Activated CD4-positive, alpha-beta T cell treated with anti-CD3 and anti-CD28 coated beads for 48 hours (primary cell): ENCODE measurements at regions not wholly inside any gene's neighbourhood (a gene's known extent, or its start where the extent isn't known, plus 50 kb on each side); places are given as distances from the start of the nearest gene placed in this dataset.

ENCODE experiments used
- DNase-seq: peaks from one replicate; pipeline ENCODE4 v3.0.0-alpha.2; 2020

DNA sequence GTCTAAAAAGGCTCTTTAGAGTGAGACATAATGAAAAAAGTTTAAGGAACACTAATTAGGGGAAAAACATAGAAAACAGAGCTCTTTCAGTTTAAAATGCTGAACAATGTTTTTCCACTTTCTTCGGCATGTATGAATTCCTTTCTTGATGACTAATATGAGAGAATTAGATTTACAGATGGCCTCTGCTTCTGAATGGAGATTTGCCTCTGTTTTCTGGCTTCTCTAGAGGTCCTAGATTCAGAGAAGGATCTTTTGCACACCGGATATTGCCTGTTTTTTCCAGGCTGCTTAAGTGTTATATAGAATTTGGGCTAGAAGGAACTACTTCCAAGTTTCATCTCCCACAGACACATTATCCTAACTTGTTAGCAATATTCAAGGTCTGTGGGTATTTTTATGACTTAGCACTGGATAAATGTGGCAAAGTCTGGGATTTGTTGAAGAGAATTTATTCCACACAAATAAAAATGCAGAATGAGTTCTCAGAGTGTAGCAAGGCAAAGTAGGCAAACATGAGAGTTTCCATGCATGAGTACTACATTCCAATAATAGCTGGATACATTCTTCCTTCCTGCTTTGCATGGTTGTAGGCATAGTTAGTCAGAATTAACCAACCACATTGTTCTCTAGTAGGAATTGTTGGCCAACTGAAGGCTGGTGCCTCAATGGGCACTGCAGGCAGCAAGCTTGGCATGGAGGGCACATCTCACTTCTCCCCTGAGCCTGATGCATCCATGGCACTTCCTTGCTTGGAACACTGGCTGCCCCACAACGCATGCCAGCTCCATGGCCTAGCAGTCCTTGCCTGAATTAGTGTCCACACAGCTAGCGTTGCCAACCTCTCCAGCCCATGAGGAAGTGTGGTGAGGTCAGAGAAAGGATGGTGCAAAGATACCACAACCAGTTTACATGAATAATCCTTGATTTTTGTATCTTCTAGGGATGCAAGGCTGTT is 224.2 kb downstream of the CLIC5 start:
- no peak for DNase-seq

DNA sequence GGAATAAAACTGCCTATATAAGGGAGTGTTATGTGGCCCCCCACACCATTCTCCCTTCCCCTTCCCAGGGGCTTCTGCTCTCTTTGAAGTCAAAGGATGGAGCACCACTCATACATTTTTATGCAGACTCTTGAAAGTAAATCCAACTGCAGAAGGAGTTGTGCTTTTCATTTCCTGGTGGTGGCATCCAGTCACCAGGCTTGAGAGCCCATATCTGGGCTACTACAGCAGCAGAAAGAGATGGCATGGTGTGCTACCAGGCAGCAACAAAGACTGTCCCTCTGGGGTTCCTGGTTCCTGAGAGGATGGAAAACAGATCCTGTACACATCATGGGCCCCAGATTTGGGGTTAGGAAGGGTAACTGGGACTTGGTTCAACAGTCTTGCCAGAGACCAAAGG is 226.4 kb downstream of the CLIC5 start:
- no peak for DNase-seq

DNA sequence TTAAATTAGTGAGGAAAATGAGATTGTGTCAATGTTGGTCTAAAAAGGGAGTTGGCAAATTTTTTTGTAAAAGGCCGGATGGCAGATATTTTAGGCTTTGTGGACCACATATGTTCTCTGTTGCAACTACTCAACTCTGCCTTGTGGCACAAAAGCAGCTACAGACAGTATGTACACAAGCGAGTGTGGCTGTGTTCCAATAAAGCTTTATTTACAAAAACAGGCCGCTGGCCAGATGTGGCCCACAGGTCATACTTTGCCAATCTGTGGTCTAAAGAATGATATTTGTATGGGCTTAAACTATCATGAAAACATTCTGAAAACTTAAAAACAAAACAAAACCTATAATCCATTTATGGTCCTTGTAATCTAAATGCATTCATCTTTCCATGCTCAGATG is 228.3 kb downstream of the CLIC5 start:
- no peak for DNase-seq

DNA sequence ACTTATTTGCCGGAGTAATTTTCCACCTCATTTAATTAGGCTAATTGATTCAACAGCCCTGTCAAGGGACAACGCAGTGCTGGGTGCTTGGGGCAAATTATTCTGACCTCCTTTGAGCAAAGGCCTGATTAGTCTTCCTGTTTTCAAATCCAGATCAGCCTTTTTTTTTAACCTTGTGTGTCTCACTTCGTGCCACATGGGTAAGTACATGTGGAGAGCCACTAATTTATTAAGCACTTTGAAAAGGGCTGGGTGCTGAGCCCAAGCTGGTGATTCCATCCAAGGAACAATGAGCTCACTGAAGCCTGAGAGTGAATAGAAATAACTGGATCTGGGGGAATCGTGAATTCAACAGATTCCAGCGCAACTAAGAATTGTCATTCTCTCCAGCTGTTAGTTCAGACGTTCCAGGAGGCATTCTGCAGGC is 229.3 kb downstream of the CLIC5 start:
- DNase-seq, result no peak

DNA sequence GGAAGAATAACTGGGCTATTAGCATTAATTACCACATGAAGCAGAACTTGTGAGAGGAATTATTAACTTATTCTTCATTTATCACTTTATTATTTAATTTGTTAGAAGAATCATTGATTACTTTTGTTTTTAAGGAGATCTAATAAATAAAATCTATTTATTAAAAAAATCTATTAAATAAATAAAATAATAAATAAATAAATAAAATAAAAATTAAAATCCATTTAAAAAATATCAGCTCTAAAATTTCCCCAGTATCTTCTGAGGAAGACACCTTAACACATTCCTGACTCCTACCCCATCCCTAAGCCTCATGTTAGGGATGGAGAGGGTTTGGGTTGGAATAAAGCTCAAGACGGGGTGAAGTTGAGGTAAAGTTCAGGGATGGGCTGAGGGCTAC is 231.4 kb downstream of the CLIC5 start:
- no peak for DNase-seq

DNA sequence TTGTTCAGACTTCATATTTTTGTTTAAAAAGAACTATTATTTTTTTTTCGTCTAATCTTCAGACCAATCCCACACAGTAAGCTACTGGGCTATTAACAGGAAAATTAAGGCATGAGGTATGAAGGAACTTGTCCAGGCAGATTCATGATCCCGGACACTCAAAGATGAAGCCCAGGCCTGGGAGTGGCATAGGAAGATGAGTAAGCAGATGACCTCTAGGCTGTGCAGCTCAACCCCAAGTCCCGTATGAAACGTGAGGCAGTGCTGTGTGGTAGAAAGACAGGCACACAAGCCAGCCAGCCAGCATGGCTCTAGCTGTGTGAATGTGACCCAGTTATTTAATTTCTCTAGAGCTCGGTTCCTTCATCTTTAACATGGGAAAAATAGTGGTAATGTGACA is 231.9 kb downstream of the CLIC5 start:
- no peak for DNase-seq

DNA sequence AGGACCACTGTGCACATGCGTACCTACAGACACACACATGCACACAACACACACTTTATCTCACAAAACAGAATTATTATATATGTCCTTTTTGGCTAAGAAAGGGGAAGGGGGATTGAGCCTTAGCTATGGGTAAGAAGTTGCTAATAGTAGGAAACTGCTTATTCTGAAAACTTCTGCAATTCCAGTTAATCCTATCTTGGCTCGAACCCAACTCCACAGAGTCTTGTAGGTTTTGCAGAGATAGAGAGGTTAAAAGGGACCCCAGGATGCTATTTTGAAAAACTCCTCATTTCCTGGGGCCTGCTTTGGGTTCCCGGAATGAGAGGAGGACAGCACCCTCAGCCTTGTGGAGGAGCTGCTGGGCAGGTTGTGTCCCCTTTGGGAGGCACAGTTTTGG is 233.8 kb downstream of the CLIC5 start:
- DNase-seq, result no peak

DNA sequence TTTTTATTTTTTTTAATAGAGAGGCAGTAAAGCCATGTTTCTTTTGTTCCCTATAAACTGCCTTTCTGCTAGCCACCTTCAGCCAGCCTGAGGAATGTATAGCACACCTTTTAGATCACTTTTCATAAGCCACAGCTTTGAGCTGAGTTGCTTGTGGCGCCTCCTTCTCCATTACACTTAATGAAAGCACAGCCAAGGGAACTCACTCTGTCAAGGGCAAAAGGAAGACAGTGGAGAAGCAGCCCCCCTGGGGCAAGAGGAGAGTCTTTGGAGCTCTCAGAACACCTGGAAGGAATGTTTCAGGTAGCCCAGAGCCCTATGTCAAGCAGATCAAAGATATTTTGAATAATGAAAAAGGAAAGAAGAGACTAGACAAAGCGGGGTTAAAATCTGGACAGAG is 235.1 kb downstream of the CLIC5 start:
- DNase-seq, result no peak

DNA sequence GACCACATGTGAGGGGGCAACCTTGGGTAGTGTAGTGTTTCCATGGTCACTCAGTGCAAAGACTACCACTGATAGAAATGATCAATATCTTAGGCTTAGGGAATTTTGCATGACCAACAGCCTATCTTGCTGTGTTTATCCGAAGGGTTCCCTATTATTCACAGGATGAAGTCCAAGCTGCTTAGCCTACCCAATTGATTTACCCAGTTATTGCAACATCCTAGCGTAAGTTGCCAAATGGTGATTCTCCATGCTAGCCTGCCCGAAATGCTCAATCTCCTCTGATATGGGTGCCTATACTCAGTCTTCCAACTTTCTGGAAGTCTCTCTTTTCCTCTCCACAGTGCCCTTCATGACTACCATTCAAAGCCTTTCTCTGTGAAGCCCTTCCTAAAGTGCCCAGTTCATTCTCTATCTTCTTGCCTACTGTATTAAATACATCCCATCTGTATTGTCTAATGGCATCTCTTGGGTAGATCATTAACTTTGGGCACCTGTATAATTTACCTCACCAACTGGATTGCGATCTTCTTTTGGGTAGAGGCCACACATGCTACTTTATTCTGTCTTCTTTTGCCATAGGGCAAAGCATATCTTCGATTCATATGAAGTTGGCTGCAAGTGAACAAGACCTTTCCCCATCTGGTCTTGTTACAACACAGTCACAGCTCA is 240.5 kb downstream of the CLIC5 start:
- DNase-seq, result no peak

DNA sequence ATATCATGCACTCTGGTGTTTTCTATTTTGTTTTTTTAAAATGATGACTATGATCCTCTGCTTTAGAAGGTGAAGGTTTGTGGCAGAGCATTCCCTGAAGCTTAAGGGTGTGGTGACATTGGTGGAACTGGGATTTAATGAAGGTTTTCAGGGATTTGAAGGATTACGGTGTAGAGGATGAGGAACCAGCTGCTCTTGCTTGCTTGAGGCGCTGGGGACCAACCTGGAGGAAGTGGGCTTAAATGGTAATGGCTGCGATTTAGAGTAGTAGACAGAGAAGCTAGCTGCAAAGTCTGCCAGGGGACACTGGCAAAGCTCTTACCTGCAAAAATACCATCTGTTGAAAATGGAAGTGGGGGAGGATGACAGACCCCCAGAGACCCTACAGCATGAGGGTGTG is 241.8 kb downstream of the CLIC5 start:
- no peak for DNase-seq

DNA sequence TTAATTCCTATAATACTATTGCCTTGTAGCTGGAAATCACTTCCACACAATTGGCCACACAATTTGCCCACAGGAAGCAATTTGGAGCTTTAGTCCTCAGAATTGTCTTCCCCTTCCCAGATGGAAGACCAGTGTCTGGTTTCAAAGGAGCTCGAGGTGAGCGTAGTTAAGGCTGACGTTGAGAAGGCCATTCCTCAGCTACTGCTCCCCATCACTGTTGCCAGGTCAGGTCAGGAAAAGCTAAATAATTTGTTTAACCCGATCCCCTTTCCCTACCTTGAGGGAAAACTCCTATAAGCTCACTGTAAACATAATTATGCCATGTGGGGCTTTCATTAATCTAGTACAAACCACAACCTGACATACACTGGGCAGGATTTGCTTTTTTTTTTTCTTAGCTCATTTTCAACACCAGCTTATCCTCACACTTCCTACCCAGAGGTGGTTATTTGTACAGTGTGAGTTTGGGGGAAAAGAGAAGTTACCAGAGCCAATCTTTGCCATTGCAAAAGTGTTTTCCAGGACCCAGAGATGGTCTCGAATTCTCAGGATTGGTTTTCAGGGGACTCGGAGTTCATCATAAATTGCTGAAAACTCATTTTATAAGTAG is 242.7 kb downstream of the CLIC5 start:
- no peak for DNase-seq

DNA sequence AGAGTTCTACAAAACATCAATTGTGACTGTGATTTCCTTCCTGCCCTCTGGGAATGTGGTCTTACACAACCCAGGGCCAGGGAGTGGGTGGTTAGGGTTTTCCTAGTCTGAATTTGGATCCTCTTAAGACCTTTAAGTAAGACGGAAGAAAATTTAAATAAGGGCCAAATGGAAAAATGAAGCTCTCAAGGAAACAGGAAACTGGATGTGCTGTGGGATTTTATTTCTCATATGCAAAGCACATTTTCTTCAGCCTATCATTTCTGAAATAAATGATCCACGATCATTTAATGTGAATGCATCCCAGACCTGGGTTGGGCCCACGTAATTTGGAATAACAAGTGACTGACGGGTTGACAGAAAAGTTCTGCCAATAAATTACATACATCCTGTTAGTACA is 243.6 kb downstream of the CLIC5 start:
- DNase-seq, result no peak

DNA sequence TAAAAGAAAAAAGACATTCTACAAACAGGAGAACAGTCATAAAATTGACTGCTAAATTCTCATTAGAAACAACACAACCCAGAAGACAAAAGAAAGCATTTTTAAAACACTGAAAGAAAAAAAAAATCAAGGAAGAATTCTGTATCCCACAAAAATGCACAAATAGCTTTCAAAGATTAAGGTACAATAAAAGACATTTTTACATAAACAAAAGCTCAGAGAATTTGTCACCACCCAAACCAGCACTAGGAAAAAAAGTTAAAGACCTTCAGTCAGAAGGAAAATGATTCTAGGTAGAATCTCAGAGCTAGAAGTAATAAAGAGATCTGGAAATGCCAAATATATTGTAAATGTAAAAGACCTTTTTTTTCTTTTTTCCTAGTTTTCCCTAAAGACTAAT is 252.4 kb downstream of the CLIC5 start:
- no peak for DNase-seq

DNA sequence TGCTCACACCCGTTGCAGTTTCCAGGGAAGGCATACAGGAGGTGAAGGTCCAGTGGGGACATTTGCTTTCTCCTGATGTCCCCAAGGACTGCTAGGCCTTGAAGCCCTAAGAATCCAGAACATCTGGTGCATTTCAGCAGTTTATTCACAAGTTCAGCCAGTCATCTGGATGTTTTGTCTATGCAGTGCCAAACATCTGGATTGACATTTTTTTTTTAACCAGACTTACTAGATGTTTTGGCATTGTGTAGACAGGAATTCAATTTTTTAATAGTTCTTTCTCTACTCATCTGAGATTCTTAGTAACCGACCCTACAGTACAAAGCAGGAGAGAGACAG is 256.2 kb downstream of the CLIC5 start:
- no peak for DNase-seq

DNA sequence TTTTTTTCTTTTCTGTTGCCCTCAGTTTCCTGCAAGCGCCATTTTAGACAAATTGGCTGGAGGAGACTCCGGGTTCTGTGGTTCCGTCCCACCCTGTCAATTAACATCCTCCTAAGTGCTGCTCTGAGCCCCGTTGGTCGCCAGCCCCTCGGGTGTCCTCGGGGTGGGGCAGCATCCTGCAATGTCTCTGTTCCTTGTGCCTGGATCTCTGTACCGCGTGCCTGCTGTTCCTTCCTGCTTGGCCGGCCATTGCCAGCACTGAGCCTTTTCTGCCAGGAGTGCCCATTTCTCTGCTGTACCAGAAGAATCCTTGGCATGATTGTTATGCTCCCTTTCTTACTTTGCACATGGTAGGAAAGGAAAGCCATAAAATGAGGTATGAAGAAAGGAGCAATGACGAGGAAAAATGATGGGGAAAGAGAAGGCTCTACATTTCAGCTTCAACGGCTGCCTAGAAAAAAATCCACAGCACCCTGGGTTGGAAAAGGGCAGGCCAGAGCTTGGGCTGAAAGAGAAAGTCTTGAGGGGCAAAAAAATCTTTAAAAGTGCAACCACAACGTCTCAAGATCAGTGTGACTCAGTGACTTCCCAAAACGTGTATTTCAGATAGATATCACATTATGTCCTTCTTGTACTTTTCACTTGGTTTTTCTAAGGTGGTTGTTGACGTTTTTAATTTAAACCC is 256.7 kb downstream of the CLIC5 start:
- no peak for DNase-seq

DNA sequence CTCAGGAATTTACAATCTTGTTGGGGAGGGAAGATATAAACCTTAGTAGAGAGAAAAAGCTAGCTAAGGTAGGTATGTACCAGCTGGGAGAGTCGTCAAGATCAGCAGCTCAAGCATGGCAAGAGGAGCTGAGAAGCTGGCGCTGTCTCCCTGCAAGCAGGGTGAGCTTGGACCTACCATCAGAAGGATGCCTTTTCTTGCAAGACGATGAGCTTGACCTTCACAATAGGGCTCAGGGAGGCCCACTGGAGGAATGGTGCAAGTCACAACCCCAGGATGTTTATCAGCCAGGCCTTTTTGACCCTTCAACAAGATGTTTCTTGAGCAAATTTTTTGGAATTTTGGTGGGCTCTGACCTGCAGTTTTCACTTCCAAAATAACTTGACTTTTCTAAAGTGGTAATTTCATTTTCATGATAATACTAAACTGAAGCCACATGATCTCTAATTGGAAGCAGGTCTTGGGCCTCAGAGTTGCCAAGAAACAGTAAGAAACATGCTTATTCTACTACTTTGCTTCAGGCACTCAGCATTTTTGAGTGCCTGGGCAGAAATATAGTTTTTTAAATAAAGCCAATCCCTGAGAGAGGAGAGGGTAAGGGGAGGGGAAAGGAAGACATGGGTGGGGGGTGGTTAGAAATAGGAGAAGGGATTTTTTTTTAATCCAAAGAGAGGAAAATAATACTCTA is 258.1 kb downstream of the CLIC5 start:
- DNase-seq, result no peak

DNA sequence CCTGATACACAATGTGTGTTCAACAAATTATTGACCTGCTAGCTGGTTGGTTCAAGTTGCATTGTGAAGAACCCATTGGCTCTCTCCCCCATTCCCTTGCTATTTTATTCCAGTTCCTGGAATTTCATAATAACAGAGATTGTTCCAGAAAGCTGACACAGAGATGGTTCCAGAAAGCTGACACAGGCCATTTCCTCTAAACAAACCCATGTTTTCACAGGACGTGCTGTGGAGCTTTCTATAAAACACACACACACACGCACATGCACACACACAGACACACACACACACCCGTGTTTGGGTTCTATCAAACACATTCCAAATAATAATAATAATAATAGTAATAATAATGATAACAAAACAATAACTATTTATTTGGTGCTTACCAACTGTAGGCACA is 259.1 kb downstream of the CLIC5 start:
- no peak for DNase-seq

DNA sequence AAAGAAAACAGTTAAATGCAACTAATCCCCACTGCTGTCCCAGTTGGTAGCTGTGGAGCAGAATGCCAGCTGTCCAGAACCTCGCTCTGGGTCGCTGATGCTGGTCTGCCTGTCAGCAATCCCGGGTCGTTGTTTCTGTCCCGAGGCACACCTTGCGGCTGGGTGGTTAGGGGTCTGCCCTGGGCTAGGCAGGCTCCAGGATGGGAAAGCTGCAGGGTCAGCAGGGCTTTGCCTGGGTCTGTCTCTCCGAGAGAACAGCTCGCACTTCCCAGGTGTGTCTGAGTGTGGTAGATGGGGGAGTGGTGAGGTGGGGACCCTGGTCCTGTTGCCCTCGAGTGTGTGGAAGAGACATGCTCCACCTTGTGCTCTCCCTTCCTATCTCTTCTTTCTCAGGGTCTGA is 261.2 kb downstream of the CLIC5 start:
- no peak for DNase-seq

DNA sequence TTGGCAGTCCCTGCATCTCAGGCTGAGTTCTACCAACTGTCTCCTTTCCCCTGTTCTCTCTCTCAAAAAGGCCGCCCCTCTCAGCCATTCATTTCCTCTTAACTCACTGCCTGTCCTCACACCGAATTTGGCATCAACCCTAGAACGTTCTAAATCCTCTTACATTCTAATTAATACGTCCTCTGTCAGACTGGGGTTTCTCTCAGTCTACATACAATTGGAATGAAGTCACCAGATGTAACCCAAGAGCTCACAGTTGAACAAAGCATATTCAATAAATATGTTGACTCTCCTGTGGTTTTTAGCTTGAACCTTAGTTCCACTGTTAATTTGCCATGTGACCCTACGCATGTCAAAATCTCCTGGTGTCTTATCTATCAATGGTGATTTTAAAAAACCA is 269.6 kb downstream of the CLIC5 start:
- no peak for DNase-seq

DNA sequence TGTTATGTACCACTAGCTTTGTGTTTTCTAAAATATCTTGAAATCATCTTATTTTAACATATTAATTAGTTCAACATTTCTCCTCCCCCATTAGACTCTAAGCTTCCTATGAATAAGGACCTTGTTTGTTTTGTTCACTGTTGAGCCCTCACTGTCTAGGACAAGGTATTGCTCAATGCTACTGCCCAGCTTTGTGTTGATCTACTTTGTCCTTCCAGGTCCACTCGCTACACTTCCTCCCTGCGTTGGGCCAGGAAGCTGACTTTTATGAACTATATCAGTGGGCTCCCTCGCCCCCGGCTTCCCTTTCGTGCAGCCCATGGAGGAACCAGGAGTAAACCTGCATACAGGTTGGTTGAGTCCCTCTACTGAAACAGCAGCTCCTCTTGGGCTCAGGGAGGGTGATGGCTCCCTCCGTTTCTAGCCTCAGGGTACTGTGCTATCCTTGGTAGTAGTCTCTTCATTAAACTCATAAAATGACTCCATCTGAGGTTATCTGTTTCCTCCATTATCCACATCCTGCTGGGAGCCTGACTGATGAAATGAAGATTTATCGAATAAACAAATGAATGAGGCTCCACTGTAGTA is 272.5 kb downstream of the CLIC5 start:
- no peak for DNase-seq

DNA sequence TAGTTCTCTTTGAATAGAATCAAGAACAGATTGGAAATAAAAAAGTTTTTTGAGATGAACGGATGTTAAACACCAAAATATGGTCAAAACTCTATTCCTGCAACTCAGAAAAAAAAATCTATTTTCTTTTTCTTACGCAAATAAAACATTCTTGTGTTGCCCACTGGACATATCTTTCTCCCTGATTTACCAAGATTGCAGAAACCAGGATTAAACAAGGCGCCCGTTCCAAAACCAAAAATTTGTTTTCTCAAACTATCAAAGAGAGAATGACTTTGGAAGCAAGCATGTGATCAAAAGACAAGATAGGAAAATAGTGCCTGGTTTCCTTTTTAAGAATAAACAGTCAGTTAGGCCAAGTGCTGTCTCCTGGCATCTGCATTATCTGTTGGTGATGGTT is 273.1 kb downstream of the CLIC5 start:
- DNase-seq, result no peak

DNA sequence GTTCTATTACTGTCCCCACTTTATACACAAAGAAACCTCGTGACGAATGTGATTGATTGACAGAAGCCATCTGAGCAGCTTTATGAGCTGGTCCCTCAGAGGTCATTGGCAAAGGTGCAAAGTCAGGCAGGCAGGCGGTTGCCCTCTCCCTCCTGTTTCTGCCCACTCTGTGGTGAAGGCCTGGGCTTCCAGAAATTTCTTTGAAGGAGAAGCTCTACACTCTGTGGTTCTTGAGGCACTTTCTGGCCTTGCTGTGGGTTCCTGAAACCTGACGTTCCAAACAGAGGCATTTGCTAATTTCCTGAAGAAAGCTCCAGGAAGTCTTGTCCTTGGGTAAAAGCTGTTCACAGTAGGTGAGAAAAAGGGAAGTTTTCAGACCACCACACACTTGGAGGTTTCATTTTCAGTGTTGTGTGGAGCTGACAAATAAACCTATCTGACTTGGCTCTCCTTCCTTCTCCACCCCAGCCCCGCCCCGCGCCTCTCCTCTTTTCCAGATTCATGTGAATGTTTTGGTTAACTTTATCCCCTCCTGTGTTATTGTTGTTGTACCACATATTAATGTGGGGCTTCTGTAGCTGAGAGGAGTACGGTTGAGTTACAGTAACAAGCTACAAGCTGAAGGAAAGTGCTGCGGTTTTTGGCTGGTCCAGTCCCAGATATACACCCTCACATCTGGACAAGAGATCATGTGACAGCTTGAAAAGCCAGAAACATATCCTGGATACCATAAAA is 274.1 kb downstream of the CLIC5 start:
- peak; percentile 26 for DNase-seq
